ENCODE measurements at regions not wholly inside any gene's neighbourhood (a gene's known extent, or its start where the extent isn't known, plus 50 kb on each side); places are given as distances from the start of the nearest gene placed in this dataset.
"Not testable (repeated sequence)": the region's sequence is repeated elsewhere in the genome, so short reads cannot be mapped to it uniquely, and the experiment has no call there.

DNA sequence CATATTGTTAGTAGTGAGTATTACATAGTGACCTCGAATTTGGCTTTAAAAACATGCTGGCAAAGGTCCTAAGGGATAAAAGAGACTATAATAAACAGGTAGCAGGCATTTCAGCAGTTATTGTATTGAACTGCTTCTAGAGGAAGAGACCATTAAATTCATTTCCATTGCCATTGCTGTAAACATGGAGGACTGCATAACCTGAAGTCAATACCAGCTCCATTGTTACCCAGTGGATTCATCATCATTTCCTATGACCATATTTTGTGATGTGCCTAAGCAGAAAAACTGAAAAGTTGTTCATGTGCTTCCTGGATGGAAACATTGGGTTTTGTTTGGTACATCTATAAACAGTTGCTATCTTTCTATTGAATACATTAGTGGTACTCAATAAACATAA is 482.5 kb upstream of the UBE2E2 start:
- no peak for DNase-seq

DNA sequence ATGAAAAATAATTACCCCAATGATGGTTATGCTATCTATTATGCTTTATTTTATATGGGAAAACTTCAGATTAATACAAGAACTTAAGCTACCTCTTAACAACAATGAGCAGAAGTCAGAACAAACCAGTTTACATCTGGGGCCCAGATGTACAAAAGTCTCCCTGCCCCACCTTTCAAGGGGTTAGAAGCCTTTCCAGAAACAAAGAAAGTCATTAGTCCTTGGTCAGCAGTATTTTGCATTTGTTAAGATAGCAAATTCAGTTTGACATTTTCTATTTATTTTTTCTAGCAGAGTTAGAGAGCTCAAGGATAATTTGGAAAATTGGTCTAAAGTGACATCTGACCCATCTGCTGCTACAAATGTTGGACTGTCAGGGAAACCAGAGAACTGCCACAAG is 478.7 kb upstream of the UBE2E2 start:
- no peak for DNase-seq

DNA sequence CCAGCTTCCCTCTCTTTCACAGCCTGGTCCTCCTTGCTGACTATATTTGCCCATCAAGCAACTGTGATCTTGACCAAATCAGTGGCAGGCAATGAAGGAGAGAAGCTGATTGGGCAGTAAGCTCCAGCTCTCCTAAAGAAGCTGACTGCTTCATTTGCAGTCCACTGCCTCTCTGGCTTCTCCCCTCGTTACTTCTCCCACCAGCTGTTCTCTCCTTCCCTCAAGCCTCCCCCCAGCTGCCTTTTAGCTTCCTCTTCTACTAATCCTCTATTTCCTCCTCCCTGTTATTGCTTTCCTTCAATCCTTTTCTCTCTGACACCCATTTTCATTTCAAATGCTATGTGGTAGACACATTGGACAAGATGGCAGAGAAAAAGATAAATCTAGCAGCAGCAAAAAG is 474.7 kb upstream of the UBE2E2 start:
- DNase-seq, result no peak

DNA sequence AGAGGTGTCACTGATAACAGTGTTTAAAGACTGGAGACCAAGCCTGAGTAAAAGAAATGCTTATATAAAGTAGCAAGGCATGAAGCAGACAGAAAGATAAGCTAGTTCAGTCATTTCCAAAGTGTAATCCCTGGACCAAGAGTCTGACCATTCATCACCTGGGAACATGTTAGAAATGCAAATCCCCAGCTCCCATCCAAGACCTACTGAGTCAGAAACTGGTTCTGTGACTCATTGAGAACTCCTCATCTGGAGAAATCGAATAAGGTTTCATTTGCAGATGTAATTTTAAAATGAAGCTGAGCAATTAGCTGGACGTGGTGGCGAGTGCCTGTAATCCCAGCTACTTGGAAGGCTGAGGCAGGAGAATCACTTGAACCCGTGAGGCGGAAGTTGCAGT is 473.9 kb upstream of the UBE2E2 start:
- no peak for DNase-seq

DNA sequence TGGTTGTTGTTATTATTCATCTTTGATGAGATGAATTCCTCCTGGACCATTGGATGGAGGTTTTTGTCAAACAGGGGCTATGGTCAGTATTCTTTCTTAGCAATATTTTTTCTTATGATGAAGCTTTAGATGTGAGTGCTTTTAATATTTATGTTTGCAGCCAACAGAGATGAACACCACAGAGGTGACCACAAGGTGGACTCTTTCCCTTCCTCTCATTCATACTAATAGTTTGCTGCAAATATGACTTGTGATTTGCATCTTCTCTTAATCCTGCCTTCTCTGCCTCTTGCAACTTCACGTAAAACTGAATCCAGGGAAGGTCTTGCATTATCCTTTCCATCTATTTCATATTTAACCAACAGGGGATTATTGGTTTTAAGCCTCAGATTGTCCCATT is 473.1 kb upstream of the UBE2E2 start:
- no peak for DNase-seq

DNA sequence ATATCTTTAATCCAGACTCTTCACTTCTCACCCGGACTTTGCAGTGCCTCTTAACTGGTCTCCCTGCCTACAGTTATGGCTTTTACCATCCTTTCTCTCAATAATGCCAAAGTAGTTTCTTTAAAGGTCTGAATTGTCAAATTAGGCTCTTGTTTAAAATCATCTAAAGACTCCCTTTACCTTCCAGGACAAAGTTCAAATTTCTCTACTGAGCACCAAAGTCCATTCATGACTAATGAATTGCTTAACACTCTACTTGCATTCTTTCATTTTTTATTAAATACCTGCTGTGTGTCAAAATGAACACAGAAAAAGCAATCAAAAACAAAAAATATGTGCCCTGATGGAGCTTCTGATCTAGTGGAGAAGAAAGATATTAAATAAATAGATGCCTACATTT is 472.4 kb upstream of the UBE2E2 start:
- no peak for DNase-seq

DNA sequence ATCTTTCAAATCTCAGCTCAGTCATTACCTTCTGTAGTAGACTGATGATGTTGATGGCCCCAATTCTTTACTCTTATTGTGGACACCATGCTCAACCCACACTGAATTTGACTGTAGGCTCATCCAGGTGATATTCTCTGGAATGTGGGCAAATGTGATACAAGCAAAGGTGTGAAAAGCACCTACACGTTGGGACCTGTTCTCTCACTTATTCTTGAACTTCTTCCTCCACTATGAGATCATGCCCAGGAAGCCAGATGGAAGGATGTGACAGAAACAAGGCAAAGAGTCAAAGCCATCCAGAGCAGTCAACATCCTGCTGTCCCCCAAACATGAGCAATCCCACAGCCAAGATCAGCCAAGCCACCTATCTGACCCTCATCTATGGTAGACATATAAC is 471.2 kb upstream of the UBE2E2 start:
- no peak for DNase-seq

DNA sequence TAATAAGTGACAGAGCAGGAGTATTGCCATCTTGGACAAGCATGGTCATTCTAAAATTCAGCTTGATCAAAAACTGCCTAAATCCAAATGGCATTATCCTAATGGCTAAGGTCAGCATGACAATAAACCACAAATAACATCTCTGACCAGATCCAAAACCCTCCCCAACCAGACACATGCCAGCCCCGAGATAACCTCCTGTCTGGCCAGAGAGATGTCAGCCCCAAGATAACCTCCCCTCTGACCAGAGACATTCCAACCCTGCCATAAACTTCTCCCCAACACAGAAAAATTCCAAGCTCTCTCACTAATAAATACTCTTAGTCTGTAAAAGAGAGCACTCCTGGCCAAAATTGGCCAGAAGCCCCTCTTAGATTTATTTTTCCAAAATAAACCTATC is 470.5 kb upstream of the UBE2E2 start:
- DNase-seq, result no peak

DNA sequence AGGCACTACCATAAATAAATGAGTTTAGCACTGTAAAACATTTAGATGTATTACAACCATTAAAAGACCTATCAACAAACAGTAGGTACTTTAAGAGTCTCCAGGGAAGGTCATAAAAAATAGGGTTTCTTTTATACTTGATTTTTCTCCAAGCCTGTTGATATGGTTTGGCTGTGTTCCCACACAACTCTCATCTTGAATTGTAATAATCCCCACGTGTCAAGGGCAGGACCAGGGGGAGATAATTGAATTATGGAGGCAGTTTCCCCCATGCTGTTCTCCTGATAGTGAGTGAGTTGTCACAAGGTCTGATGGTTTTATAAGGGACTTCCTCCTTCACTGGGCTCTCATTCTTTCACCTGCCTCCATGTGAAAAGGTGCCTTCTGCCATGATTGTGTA is 468.9 kb upstream of the UBE2E2 start:
- DNase-seq, result no peak

DNA sequence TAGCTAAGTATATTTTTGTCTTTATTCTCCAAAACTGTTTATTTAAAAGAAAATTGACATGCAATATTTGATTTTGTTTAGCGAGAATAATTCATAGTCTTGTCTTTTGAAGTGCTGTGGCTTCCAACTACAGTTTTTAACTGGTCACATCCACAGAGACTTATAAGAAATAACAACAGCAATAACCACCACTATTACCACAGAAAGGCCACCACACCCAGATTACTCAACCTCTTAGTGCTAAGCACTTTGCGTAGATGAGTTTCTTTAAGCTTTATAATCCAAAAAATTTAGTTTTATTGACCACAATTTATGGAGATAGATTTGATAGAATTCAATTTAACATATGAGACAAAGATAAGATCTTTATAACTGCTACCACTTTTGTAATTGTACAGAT is 468.4 kb upstream of the UBE2E2 start:
- DNase-seq, result no peak

DNA sequence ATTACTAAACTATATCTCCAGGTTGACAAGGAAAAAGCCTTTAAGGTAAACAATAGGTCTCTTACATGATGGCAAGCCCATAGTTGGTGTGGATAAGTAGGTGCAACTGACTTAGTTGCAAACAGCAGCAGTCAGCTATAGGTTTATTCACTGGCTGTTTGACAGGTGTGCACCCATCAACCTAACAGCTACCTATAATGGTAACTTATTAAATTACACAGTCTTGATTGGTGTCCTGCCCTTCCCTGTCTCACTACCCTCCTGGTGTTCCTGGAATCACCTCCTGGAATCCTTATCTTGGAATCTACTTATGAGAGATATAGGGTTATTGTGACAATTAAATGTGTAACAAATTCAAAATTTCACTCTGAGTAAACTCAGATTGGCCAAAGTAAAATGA is 467.8 kb upstream of the UBE2E2 start:
- DNase-seq, result no peak

DNA sequence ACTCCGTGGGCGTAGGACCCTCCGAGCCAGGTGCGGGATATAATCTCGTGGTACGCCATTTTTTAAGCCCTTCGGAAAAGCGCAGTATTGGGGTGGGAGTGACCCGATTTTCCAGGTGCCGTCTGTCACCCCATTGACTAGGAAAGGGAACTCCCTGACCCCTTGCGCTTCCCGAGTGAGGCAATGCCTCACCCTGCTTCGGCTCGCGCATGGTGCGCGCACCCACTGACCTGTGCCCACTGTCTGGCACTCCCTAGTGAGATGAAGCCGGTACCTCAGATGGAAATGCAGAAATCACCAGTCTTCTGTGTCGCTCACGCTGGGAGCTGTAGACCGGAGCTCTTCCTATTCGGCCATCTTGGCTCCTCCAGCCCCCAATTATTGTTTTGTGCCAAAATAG is 459.7 kb upstream of the UBE2E2 start:
- DNase-seq, result not testable (repeated sequence)

DNA sequence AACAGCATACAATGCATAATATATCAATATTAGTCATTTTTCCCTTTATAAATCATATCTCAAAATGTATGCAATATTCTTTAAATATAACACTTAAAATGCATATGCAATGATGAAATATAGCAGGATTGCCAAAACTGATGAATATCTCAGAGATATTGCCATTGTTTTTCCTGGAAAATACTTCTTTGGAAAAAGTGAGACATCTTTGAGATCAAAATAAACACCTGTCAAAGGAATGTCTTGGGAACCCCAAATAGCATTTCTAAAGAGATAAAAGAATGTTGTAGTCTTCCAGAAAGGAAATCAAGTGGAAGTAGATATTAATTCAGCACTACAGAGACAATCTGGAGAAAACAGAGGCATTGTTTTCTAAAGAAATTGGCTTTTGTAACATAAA is 457.8 kb upstream of the UBE2E2 start:
- DNase-seq, result no peak

DNA sequence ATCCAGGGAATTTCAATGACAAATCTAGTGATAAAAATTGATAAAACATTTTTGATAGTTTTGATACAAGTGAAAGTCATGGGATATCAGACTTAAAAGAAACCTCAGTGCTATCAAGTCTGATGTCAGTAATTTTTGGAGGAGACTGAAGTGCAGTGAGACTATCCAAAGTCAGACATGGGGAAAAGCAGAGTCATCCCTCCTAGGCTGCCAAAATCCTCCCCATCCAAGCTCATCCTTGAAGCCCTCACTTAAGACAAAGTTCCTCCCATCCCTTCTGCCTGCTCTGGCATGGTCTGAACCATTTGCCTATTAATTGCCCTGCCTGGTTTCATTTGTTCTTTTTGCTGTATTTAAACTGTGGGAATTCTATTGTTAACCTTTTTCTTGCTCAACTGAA is 456.9 kb upstream of the UBE2E2 start:
- no peak for DNase-seq

DNA sequence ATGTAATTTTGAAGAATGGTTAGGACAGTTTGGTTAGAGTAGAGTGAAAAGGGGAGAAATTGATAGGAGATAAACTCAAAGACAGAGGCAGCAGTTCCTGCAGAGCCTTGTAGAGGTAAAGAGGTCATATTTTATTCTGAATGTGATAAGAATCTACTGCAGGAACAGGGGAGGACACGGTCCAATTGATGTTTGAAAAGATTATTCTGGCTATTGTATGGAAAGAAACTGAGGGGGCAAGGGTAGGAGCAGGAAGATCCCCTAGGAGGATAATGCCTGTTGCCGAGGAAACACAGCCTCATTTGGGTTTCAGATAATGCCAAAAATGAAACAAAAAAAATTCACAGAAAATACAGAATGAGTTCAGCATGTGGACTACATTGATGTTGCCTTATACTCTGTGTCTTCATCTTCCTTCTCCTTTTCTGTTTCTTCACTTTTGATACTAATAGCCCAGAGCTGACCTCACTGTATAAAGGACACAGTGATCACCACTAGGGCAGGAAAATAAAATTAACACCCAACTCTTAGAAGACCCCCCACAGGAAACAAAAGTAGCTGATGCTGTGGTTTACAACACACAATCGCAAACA is 454.6 kb upstream of the UBE2E2 start:
- no peak for DNase-seq

DNA sequence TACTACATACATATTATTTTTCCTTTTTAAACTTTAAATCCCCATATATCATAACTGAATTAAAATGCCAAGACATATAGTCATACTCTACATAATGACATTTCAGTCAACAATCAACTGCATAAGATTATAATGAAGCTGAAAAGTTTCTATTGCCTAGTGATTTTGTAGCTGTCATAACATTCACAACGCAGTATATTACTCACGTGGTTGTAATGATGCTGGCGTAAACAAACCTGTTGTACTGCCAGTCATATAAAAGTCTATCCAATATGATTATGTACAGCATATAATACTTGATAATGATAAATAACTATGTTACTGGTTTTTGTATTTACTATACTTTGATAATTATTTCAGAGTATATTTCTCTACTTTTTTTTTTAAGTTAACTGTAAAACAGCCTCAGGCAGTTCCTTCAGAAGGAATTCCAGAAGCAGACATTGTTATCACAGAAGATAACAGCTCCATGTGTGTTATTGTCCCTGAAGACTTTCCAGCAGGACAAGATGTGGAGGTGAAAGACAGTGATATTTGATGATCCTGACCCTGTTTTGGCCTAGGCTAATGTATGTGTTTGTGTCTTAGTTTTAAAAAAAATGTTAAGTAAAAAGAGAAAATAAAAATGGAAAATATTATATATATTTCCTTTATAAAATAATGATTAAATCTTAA is 443.4 kb upstream of the UBE2E2 start:
- DNase-seq, result no peak

DNA sequence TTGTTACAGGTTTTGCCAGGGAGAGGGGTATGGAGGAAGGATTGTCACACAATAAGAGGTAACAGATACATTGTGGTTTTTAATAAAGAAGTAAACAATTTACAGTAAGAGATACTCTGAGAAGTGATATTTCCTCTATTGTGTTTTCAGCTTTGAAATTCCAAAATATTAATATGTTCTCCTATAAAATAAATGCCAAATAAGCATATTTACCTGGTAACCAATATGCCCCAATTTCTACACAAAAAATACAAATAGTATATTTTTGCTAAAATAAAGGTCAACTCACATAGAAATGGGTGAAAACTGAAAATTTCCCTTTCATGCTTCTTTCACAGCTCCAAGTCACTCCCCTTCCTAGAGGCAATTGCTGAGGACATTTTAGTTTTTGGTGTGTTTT is 437.4 kb upstream of the UBE2E2 start:
- no peak for DNase-seq

DNA sequence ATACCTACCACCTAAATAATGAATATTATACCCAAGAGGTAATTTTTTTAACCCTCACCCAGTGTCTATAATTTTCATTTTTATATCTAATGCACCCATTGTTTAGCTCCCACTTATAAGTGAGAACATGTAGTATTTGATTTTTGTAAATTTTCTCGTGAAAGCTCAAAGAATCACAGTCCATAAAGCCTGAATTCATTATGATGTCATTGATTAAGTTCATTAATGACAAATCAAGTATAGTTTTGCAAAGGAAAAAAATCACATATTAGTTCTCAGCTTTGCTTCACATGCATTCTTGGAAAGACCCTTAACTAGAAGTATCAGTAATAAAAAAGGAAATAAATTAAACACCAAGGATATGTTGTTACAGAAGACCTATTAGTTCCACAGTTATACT is 425.3 kb upstream of the UBE2E2 start:
- no peak for DNase-seq

DNA sequence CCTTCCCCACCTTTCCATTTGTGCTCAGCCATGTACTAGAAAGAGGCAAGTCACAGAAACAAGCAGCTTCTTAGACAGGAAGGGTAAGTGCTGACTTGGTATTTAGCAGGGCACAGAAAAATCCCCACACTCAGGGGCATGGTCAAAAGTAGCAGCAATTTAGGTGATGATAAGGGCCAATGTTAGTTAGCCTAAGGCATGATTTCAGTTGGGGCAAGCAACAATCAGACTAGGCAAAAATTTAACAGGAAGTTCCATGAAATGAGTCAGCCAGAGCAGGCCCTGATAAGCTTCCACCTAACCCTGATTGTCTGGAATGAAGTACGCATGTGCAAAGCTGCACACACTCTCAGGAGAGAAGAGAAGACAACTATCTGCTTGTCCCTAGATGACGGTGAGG is 423.4 kb upstream of the UBE2E2 start:
- DNase-seq, result no peak

DNA sequence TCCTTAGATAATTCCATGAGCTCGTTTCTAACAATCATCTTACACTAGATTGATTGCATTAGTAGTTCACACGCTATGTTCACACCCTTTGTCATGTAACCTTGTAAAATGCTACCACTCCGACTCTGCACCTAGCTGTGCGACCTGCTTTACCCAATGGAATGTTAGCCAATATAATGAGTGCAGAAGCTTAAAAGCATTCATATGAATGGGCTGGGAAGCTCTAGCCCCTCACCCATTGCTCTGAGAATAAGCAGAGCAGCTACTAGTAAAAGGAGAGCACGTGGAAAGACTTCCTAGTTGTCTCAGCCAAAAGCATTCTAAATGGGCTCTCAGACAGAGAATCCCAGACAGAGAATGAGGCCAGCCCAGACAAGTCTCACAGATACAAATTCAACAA is 410.6 kb upstream of the UBE2E2 start:
- DNase-seq, result no peak

DNA sequence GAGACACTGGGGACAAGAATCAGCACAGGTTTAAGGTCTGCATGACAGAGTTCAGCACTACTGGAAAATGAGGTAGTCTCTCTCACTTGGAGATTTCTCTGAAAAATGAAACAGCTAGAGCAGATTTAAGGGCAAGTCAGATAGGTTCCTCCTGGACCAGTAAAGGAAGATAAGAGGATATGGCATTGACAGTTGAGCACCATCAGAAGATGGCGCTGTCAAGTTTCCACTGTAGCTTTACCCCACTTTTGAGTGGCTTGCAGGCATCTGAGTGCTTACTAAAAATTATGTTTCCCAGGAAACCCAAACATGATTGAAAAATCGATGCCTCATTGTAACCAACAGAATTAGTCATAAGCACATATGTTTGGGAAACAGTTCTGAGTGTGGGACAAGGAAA is 407.2 kb upstream of the UBE2E2 start:
- DNase-seq, result no peak

DNA sequence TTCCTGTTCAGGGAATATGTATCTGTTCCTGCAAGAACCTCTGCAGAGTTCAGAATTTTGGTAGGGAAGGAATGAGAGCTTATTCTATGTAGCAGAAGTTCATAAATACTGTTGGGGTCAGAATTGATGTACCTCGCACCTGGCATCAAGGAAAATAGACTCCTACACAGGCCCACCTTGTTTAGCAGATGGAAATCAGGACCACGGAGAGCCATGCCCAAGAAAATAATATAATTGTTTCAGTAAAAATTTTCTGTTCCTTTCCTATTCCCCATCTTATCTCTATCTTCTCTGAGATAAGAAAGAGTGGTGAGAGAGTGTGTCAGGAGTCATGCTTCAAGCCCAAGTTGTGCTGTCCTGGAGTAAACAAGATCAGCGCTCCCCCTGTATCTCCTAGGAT is 404.7 kb upstream of the UBE2E2 start:
- no peak for DNase-seq

DNA sequence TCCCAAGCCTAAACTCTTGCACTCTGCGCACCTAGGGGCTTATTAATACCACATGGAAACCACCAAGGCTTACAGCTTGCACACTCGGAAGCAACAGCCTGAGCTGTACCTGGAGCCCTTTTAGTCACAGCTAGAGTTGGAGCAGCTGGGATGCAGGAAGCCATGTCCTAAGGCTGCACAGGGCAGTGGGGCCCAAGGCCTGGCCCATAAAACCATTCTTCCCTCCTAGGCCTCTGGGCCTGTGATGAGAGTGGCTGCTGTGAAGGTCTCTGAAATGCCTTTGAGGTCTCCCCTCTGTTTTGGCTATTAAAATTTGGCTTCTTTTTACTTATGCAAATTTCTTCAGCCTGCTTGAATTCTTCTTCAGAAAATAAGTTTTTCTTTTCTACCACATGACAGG is 383.9 kb upstream of the UBE2E2 start:
- DNase-seq, result no peak

DNA sequence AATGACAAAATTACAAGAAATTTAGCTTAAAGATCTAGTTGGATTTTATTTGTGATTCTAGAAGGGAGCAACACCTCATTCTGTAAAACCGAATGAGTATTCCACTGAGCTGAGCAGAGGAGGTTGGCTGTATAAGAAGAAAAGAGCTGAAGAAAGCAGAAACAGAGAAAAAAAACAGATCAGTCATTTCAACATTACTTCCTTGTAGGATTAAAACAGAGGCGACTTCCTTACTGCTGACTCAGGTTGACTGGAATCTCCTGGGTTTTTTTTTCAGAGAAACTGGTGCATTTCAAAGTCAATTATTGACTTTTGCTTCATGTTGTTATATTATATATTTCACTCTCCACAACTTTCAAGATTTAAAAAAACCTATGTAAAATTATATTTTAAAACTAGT is 368.1 kb upstream of the UBE2E2 start:
- no peak for DNase-seq

DNA sequence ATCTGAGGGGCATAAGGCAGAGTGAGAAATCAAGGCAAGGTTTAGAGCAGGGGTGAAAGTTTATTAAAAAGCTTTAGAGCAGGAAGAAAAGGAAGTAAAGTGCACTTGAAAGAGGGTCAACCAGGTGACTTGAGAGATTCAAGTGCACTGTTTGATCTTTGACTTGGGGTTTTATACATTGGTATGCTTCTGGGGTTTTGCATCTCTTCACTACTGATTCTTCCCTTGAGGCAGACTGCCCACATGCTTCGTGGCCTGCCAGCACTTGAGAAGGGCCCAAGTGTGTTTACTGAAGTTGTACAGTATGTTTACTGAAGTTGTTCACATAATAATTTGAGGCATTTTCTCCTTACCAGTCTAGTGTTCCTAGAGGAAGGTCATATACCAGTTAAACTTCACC is 367.0 kb upstream of the UBE2E2 start:
- no peak for DNase-seq

DNA sequence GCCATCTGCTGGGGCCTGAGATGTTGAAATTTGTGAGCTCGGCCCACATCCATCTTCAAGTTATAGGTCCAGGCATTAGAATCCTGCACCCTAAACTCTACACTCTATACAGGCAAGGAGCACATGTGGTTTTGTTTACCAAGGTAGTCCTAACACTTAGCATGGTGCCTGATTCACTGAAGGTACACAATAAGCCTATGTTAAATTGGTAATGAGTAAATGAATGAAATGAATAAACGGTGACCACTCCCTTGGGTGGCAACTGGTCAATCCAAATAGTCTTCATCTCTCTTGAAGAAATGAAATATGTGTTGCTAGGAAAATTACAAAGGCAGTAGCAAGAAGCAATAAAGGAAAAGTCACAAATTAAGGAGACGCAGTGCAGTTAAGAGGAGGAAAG is 359.3 kb upstream of the UBE2E2 start:
- DNase-seq, result no peak

Measured in stimulated activated CD8-positive, alpha-beta memory T cell treated with anti-CD3 and anti-CD28 coated beads, Interleukin-4, amount 100 ng/mL, for 48 hours (primary cell).